Adrenal gland (tissue), 9 donors: ENCODE measurements at regions not wholly inside any gene's neighbourhood (a gene's known extent, or its start where the extent isn't known, plus 50 kb on each side); places are given as distances from the start of the nearest gene placed in this dataset.

Experiments used
- DNase-seq, 7 donors: peaks; one replicate each; pipeline ENCODE4 v3.0.0-alpha.2; 2019 to 2020
- H3K27ac ChIP-seq, 5 donors: fragments of 200-600 bp; sonication (generic) in 4 of 5; 1 replicate in 3 of 5; 2 replicates in 2 of 5; pipeline versions ENCODE4 v1.5.1 to v1.8.0; 2016 to 2020; ENCODE audit warnings: mild to moderate bottlenecking in 1 of 5
- H3K27me3 ChIP-seq: fragments of 200-600 bp; 2 replicates; pipeline ENCODE4 v1.8.0; 2021
- H3K36me3 ChIP-seq, 2 donors: fragments of 200-600 bp; replicated peaks in 1 of 2; 1 replicate in 1 of 2; 2 replicates in 1 of 2; pipeline versions ENCODE4 v1.5.1 to v1.8.0; 2018 to 2022
- H3K4me1 ChIP-seq, 2 donors: fragments of 200-600 bp; replicated peaks in 1 of 2; 1 replicate in 1 of 2; 2 replicates in 1 of 2; pipeline versions ENCODE4 v1.5.1 to v1.8.0; 2018 to 2021
- H3K4me3 ChIP-seq, 4 donors: fragments of 200-600 bp; sonication (generic) in 3 of 4; one replicate each; pipeline ENCODE4 v1.5.1; 2016 to 2018
- H3K9me3 ChIP-seq, 3 donors: fragments of 200-600 bp; sonication (generic) in 1 of 3; replicated peaks in 1 of 3; 1 replicate in 2 of 3; 2 replicates in 1 of 3; pipeline versions ENCODE4 v1.5.1 to v1.8.0; 2016 to 2021
- POLR2A ChIP-seq, 2 donors: fragments of 450-650 bp; IDR thresholded peaks; one replicate each; pipeline ENCODE4 v1.6.1; 2017; ENCODE audit warnings: antibody characterized with exemption in 2 of 2, mild to moderate bottlenecking in 2 of 2, moderate library complexity in 1 of 2
- WGBS, 4 donors: extraction: QIAGEN DNeasy Blood & Tissue Kit in 2 of 4; methylation state at CpG; one replicate each; pipeline versions ENCODE4 v1.1.5 to v1.1.7; 2013 to 2017; 5-methylcytosine and 5-hydroxymethylcytosine counted together
- intact Hi-C, 2 donors: fragments of 100-400 bp; cut with DNase I; formaldehyde crosslinking; loops; one replicate each; pipeline versions ENCODE4 v1.14.1 to v1.15.0; 2022 to 2023
- TF ChIP-seq, protein P1 (sequence below), 6 experiments: fragments of 450-650 bp in 4 of 6; fragments of 200-600 bp in 2 of 6; sonication (generic) in 1 of 6; IDR thresholded peaks; 1 replicate in 5 of 6; 2 replicates in 1 of 6; pipeline versions ENCODE4 v1.5.1 to v1.8.0; 2016 to 2021; ENCODE audit warnings: antibody characterized with exemption in 6 of 6, mild to moderate bottlenecking in 2 of 6, moderate library complexity in 1 of 6
- donor health status: healthy with polysubstance abuse.
- donor health status: Bipolar disorder and iron deficiency.
- donor health status: DM: yes; HTN: yes; CAD: no.
- donor health status: DM: no; HTN: no; CAD: no.
- donor health status: DM: no; HTN: no; CAD: no.

DNA sequence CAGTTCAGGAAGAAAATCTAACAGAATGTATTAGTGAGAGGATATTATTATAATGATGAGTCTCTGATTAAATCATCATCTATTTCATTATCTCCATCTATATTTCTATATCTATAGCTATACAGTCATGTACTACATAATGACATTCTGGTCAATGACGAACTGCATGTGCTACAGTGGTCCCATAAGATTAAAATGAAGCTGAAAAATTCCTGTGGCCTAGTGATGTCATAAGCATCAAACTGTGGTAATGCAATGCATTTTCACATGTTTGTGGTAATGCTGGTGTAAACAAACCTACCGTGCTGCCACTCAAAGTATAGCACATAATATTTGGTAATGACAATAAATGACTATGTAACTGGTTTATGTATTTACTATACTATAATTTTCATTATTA lies 1127.9 kb upstream of the CHAC2 start:
- H3K4me3 ChIP-seq, result no peak overlapping the region
- WGBS, 4 donors, result 77 to 87% (median 83%) methylated on average over 2 of the region's 2 CpGs
- H3K36me3 ChIP-seq, result no peaks in the 10 kb centered on the region
- no peaks in the 10 kb centered on the region for H3K9me3 ChIP-seq
- TF ChIP-seq, protein P1, sequence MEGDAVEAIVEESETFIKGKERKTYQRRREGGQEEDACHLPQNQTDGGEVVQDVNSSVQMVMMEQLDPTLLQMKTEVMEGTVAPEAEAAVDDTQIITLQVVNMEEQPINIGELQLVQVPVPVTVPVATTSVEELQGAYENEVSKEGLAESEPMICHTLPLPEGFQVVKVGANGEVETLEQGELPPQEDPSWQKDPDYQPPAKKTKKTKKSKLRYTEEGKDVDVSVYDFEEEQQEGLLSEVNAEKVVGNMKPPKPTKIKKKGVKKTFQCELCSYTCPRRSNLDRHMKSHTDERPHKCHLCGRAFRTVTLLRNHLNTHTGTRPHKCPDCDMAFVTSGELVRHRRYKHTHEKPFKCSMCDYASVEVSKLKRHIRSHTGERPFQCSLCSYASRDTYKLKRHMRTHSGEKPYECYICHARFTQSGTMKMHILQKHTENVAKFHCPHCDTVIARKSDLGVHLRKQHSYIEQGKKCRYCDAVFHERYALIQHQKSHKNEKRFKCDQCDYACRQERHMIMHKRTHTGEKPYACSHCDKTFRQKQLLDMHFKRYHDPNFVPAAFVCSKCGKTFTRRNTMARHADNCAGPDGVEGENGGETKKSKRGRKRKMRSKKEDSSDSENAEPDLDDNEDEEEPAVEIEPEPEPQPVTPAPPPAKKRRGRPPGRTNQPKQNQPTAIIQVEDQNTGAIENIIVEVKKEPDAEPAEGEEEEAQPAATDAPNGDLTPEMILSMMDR (IDR thresholded peaks at IDR 0.05), result no peak
- no peak for TF ChIP-seq POLR2A (IDR thresholded peaks at IDR 0.05)
- H3K27ac ChIP-seq, result no peak overlapping the region
- no peaks in the 10 kb centered on the region for H3K4me1 ChIP-seq
- H3K27me3 ChIP-seq, result no peaks in the 10 kb centered on the region
- no peak for DNase-seq
- intact Hi-C loops, result no loop called here

DNA sequence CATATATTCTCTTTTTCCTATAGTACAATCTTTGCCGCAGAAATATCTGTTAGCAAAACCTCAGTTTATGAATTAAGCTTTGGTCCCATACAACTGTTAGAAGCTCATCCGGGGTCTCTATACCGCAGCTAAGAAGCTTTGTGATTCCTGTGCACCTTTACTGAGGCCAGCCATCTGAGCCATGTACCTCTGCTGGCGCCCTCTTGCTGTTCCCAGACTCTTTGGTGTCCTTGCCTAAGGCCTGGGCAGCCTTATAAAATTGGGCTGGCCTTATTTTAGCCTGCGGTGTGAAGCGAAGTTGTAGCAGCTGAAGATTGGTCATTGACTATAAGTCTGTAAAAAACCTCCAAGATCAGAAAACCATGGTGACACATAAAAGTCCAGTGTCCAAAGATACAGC lies 1135.1 kb upstream of the CHAC2 start:
- H3K36me3 ChIP-seq, result no peaks in the 10 kb centered on the region
- H3K9me3 ChIP-seq, result no peaks in the 10 kb centered on the region
- no peaks in the 10 kb centered on the region for H3K4me1 ChIP-seq
- intact Hi-C loops, result no loop called here
- no peak overlapping the region for H3K27ac ChIP-seq
- TF ChIP-seq, protein P1 (IDR thresholded peaks at IDR 0.05), result no peak
- no peak for TF ChIP-seq POLR2A (IDR thresholded peaks at IDR 0.05)
- no peak overlapping the region for H3K4me3 ChIP-seq
- no peak for DNase-seq
- no peaks in the 10 kb centered on the region for H3K27me3 ChIP-seq
- 73 to 91% (median 82%) methylated on average over 5 to 6 of the region's 6 CpGs for WGBS, 4 donors

DNA sequence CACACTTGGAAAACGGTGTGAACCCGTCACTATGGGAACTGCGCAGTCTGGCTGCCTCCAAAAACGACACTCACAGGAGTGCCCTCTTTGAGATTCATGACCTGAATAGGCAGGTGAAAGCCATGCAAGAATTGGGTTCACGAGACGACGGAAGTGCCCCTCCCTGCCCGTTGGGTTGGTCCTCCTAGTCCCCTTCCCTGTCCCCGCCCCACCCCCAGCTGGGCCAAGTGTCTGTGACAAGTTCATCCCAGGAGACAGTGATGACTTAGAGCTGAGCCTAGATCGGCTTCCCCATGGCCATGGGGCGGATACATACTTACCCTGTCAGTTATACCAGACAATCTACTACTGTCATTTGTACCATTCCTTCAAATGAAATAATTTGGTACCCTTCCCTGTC lies 1137.7 kb upstream of the CHAC2 start:
- no peak for TF ChIP-seq POLR2A (IDR thresholded peaks at IDR 0.05)
- TF ChIP-seq, protein P1 (IDR thresholded peaks at IDR 0.05), result no peak
- H3K36me3 ChIP-seq, result no peaks in the 10 kb centered on the region
- H3K27me3 ChIP-seq, result no peaks in the 10 kb centered on the region
- H3K9me3 ChIP-seq, result no peaks in the 10 kb centered on the region
- no peak for DNase-seq
- no peak overlapping the region for H3K27ac ChIP-seq
- no peak overlapping the region for H3K4me3 ChIP-seq
- 83 to 95% (median 90%) methylated on average over 11 of the region's 11 CpGs for WGBS, 4 donors
- H3K4me1 ChIP-seq, result no peaks in the 10 kb centered on the region
- intact Hi-C loops, result no loop called here

DNA sequence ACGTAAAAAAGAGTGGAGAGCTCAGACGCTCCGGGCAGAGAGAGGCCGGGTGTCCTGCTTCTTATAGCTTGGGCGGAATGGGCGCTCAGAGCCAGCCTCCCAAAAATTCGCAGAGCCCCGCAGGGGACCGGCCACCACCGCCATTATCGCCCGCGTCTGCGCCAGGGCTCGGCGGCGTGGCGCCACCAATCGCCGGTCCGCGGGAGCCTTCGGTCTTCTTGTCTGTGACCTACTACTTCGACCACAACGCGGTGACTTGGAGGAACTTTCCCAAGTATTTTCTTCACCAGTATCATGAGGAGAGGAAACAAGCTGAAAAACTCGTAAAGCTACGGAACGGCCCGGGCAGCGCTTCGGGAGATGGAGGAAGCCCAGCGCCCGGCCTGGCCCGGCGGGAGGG lies 1138.1 kb upstream of the CHAC2 start:
- 94 to 95% (median 94%) methylated on average over 36 of the region's 36 CpGs for WGBS, 4 donors

More for the DNA sequence above, 1138.1 kb upstream of the CHAC2 start:
- Histone ChIP-seq H3K4me3 (no peak overlapping the region), H3K36me3 (no peaks in the 10 kb centered on the region), H3K27ac (no peak overlapping the region), H3K4me1 (no peaks in the 10 kb centered on the region), H3K9me3 (no peaks in the 10 kb centered on the region), H3K27me3 (no peaks in the 10 kb centered on the region)
- DNase-seq, result no peak
- TF ChIP-seq POLR2A (IDR thresholded peaks at IDR 0.05), result no peak
- TF ChIP-seq, protein P1 (IDR thresholded peaks at IDR 0.05), result no peak
- intact Hi-C loops, result no loop called here
